Stimulated activated CD8-positive, alpha-beta memory T cell treated with anti-CD3 and anti-CD28 coated beads, Interleukin-7, amount 100 ng/mL, for 24 hours (primary cell): ENCODE measurements at regions not wholly inside any gene's neighbourhood (a gene's known extent, or its start where the extent isn't known, plus 50 kb on each side); places are given as distances from the start of the nearest gene placed in this dataset.

Source experiments
- DNase-seq: peaks from one replicate; pipeline ENCODE4 v3.0.0-alpha.2; 2020; ENCODE audit warnings: low read depth

DNA sequence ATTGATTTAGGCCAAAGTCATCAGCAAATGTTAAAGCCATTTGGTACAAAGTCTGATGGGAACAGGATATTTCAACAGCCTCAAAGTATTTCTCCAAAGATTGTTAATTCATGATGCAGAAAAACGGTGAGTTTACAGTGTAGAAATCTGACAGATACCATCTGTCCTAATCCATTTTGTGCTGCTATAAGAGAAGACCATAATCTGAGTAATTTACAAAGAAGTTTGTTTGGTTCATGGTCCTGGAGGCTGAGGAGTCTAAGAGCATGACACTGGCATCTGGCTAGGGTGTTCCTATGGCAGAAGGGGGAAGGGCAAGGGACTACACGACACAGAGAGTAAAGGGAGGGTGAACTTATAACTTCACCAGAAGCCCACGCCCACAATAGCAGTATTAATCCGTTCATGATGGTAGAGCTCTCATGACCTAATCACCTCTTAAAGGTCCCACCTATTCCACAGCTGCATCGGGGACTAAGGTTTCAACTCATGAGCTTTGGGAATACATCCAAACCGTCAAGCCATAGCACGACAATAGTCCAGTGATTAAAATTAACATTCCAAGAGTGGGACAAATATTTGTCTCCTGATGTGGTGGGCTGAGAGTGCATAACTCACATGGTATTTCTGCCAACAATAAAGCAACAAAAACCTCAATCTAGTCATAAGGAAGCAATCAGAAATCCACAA, 298.6 kb upstream of the AKR1E2 start:
- no peak for DNase-seq

DNA sequence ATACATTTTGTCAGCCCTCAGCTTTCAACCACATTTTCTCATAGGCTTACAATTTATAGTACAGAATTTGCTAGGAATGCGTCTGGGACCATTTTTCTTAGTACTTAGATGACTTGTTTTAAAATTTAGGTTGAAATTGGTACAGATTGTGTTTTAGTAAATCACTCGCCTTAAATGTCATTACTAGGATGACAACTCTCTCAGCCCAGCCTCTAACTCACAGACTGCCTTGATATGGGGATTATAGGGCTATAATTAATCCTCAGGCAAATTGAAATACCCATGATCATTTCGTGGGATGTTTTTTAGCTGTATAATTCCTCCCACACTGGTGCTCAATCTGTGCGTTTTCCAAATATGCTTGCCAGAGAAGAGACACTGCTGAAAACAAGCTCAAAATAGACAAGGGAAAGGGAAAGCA, 299.7 kb upstream of the AKR1E2 start:
- DNase-seq = no peak

GRCh38 chr10:4525103-4525502, 300.9 kb upstream of the AKR1E2 start:
- no peak for DNase-seq

DNA sequence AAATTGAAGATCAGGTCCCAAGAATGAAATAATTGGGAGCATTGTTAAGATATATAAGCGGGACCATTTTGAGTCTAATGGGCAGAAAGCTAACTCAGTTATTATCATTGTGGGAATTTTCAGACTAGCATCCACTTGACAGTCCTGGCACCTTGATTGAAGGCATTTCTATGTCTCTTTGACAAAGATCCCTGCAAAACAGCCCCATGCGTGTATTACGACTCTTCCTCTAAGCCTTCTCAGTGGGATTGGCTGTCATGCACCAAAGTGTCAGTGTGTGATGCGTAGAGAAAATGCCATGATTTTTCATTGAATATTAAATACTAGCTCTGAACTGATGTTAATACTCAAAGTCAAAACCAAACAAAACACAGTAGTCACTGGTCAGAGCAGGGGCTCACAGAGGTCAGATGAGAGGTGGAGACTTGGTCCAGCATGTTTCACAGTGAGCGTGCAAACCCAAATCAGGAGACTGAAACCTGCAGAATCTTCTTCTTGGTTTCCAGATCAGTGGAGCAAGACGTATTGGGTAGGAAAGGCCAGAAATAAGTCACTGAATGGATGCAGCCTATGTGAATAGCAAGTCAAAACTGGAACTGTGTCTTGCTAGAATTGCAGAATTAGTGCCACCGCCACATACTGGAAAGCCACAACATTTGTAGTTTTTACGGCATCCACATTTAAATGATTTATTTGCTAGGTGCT, 303.6 kb upstream of the AKR1E2 start:
- no peak for DNase-seq

- no peak for DNase-seq
These were observed 306.2 kb upstream of the AKR1E2 start for GRCh38 chr10:4519658-4520402.

- DNase-seq = no peak
These were observed 308.3 kb upstream of the AKR1E2 start for GRCh38 chr10:4517746-4518145.

DNA sequence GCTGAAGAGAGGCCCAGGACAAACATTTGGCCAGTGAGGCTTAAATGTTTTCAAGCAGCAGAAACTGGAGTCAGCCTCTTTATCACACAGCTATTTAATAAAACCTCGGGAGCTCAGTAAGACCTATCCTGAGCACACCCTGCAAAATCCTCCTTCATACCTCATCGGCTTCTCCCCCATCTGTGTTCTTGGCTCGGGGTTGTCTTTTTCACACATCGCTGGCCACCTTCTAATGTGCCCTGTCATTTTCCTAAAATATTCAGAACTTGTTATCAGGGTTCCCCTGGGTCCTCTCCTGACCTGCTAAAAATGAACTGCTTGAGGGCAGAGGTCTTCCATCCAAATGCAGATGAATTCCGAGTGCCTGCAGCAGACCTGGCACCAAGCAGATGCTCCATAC, 310.3 kb upstream of the AKR1E2 start:
- no peak for DNase-seq

DNA sequence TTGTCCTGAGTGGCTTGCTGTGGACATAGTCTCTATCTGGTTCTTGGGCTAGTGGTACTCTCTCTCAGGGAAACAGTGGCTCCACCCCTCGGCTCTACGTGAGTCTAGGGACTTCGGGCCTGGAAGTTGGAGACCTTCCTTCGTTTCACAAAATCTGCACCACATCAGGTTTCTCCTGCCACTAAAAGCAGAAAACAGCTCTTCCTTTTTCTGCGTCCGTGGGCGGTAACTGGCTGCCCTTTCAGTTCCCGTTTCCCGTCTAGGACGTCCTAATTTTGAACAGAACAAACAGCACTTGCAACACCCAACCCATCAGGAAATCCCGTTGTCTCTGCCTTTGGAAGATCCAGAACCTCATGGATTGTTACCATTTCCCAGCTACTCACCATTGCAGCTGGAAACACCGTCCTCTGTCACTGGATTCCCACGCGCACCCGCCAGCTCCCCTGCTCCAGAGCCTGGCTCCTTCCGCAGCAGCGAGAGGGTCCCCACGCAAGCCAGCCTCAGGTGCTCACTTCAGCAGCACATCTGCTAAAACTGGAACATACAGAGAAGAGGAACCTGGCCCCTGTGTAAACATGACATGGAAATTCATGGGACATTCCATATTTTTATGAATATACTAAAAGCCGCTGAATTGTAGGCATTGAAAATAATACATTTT, 311.4 kb upstream of the AKR1E2 start:
- DNase-seq = no peak

DNA sequence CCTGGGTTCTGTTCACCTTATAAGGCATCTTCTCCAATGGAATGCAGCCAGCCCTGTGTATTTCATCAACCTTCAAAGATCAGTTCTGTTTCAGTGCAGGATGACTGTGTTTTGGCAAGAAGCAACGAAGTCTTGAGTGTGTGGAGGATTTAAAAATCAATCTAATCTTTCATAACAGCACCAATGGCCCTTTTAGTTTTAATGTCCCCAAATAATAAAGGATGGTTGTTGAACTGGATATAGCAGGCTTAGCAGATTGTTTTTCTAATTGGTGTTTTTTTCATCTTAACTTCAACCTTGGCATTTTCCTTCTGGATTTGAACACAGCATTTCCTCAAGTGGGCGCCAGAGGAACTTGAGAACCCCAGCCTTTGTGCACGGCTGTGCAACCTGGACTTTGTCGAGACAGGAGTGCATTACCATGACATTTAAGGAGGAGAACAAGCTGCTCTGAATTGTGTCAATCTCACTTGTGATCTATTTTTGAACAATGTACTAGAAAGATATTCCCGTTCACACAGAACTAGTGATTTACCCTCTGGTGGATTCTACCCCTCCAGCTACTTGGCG, 313.3 kb upstream of the AKR1E2 start:
- no peak for DNase-seq

DNA sequence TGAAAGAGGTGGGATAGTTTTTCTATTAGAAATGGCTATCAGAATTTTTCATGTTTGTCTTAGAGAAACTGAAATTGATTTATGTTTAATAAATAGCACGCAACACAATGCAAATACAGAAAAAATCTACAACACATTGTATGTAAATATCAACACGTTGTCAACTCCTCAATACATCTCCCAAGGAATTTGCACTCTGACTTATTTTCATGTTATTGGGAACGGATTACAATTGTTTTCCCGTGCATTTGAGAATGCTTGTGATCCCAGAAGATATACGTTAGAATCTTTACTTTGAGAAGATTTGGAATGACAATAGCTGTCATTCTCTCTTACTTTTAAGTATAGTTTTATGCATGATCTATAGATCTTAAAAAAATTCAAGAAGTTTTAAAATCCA, 313.8 kb upstream of the AKR1E2 start:
- no peak for DNase-seq

DNA sequence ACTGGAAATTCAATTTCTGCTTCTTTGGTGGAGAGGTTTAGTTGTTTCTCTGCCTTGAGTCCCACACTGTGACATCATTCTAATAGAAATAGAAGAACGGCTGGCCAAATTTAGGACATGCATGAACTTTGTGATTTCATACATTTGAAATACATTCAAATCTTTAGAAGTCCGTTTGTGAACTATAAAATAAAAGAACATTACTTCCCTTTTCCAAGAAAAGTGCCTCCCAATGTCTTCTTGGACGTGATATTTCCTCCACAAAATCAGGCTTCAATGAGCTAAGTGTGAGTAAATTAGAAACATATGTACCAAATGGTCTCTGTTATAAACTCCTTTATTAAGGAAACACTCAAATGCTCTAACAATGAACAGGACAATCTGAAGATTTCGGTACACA, 314.5 kb upstream of the AKR1E2 start:
- no peak for DNase-seq

GRCh38 chr10:4509405-4509804, 316.6 kb upstream of the AKR1E2 start:
- no peak for DNase-seq

GRCh38 chr10:4506095-4506494, 319.9 kb upstream of the AKR1E2 start:
- DNase-seq = no peak

DNA sequence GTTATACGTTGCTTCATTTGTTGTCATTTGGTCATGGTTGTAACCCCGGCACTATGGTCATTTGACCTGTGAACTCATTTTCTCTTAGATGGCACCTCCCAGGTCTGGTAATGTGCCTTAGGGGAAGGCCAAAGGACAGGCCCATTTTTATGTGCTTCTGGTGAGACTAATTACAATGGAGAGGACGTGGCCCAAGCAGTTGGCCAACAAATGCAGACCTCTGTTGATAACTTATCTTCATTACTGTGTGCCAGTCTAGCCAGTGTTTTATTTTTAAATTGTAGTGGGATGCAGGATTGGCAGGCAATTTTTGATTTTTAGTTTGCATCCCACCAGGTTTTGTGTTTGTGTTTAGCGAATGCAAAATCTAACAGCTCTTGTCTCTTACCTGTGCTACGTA, 321.5 kb upstream of the AKR1E2 start:
- no peak for DNase-seq

- no peak for DNase-seq
These were observed 322.9 kb upstream of the AKR1E2 start for GRCh38 chr10:4503076-4503475.

GRCh38 chr10:4501306-4501705, 324.7 kb upstream of the AKR1E2 start:
- no peak for DNase-seq

GRCh38 chr10:4498711-4499251, 327.2 kb upstream of the AKR1E2 start:
- DNase-seq = no peak

- DNase-seq = no peak
These were observed 331.5 kb upstream of the AKR1E2 start for GRCh38 chr10:4494551-4494950.

DNA sequence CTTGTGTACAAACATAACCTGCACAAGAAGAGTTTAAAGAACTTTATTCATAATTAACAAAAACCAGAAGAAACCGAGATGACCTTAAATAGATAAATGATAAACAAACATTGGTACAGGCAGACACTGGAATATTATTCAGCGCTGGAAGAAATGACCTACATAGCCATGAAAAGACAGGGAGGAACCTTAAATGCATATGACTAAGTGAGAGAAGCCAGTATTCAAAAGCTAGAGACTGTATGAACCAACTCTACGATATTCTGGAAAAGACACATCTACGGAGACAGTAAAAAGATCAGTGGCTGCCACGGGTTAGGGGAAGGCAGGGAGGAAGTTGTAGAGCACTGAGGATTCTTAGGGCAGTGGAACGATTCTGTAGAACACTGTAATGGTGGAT, 333.8 kb upstream of the AKR1E2 start:
- DNase-seq = no peak

DNA sequence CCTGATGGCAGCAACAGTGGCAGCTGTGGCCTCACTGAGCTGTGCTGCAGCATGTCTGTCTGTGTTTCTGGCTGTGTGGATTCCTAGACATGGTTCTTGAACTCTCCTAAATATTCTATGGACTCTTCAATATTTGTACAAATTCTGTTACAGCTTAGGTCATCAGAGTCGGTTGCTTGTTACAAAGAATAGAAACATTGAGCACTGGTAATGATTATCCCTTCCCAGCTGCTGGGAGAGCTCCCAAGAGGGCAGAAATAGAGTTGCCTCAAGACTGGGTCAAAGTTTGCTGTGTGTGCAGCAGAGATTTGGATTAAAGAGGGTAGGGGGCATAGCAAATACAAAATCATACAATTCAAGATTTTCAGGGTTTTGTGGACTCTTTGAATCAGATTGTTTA, 337.1 kb upstream of the AKR1E2 start:
- DNase-seq = no peak

DNA sequence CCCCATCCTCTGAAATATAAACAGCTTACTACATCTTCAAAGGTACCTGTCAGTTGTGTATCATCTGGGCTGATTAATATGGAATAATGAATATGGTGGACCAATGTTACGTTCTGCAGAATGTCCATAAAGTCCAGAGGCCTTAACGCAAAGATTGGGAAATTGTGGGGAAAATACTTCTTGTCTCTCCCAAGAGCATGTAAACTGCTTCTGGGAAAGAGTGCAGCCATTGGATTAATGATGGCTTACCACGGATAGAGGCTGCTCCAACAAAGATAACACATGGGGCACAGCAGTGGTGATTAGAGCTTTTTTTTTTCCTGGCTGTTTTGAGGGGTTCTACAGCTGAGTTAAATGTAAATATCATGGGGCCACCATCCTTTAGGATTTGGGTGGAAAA, 340.4 kb upstream of the AKR1E2 start:
- no peak for DNase-seq

- DNase-seq = no peak
These were observed 342.2 kb upstream of the AKR1E2 start for GRCh38 chr10:4483811-4484210.
